ENCODE measurements at regions not wholly inside any gene's neighbourhood (a gene's known extent, or its start where the extent isn't known, plus 50 kb on each side); places are given as distances from the start of the nearest gene placed in this dataset.

- no peak for TF ChIP-seq CTCF (IDR thresholded peaks at IDR 0.05)
- TF ChIP-seq POLR2A (IDR thresholded peaks at IDR 0.05) = no peak
Measured at GRCh38 chr4:66956426-66956825, 588.9 kb downstream of the CENPC start.
